GM23338 (cell line): ENCODE measurements at regions not wholly inside any gene's neighbourhood (a gene's known extent, or its start where the extent isn't known, plus 50 kb on each side); places are given as distances from the start of the nearest gene placed in this dataset.

ENCODE experiments used
- ATAC-seq: fragments of 200-7000 bp; cut with Tn5 transposase; 3 replicates; pipeline ENCODE4 v1.9.1; 2020
- DNase-seq: peaks from one replicate; pipeline ENCODE4 v3.0.0-alpha.2; 2015; ENCODE audit warnings: low spot score
- H2AFZ ChIP-seq: fragments of 200-600 bp; sonication (generic); 2 replicates; pipeline ENCODE4 v1.8.0; 2016; ENCODE audit warnings: antibody characterized with exemption, mild to moderate bottlenecking, moderate library complexity
- H3F3A ChIP-seq: fragments of 200-600 bp; sonication (generic); replicated peaks from 2 replicates; pipeline ENCODE4 v1.8.0; 2017; ENCODE audit warnings: antibody characterized with exemption, mixed run types, low read depth
- H3K27ac ChIP-seq: fragments of 200-600 bp; sonication (generic); 2 replicates; pipeline ENCODE4 v1.6.1; 2016; ENCODE audit warnings: low read depth
- H3K27me3 ChIP-seq: fragments of 200-600 bp; sonication (generic); 2 replicates; pipeline ENCODE4 v1.8.0; 2016; ENCODE audit warnings: mild to moderate bottlenecking, mixed run types, moderate library complexity; ENCODE audit not compliant: insufficient read depth
- H3K36me3 ChIP-seq: fragments of 200-600 bp; sonication (generic); 2 replicates; pipeline ENCODE4 v1.8.0; 2016; ENCODE audit warnings: mild to moderate bottlenecking; ENCODE audit not compliant: insufficient read depth
- H3K4me1 ChIP-seq: fragments of 200-600 bp; sonication (generic); 2 replicates; pipeline ENCODE4 v1.8.0; 2016; ENCODE audit warnings: mild to moderate bottlenecking, moderate library complexity; ENCODE audit not compliant: insufficient read depth
- H3K4me2 ChIP-seq: fragments of 200-600 bp; sonication (generic); 2 replicates; pipeline ENCODE4 v1.7.1; 2017; ENCODE audit warnings: mixed run types
- H3K4me3 ChIP-seq: fragments of 200-600 bp; sonication (generic); 2 replicates; pipeline ENCODE4 v1.6.1; 2016; ENCODE audit warnings: mixed run types
- H3K79me2 ChIP-seq: fragments of 200-600 bp; sonication (generic); replicated peaks from 2 replicates; pipeline ENCODE4 v1.8.0; 2017; ENCODE audit warnings: mild to moderate bottlenecking; ENCODE audit not compliant: insufficient read depth
- H3K9me2 ChIP-seq: fragments of 200-600 bp; sonication (generic); 2 replicates; pipeline ENCODE4 v1.8.0; 2017; ENCODE audit not compliant: insufficient read depth
- H4K20me1 ChIP-seq: fragments of 200-600 bp; sonication (generic); replicated peaks from 2 replicates; pipeline ENCODE4 v1.8.0; 2017; ENCODE audit warnings: mild to moderate bottlenecking; ENCODE audit not compliant: insufficient read depth
- H3K27ac Mint-ChIP-seq: 2 replicates; pipeline ENCODE4 v1.8.0; 2020; ENCODE audit warnings: inconsistent platforms, mild to moderate bottlenecking, moderate library complexity, mixed read lengths
- H3K27me3 Mint-ChIP-seq: 3 replicates; pipeline ENCODE4 v1.8.0; 2022; ENCODE audit warnings: low read depth, mild to moderate bottlenecking, moderate library complexity, mixed read lengths, inconsistent platforms; ENCODE audit not compliant: insufficient read depth, poor library complexity
- H3K36me3 Mint-ChIP-seq: 3 replicates; pipeline ENCODE4 v1.8.0; 2021; ENCODE audit warnings: low read depth, mild to moderate bottlenecking, inconsistent platforms, moderate library complexity, mixed read lengths
- H3K4me1 Mint-ChIP-seq: 3 replicates; pipeline ENCODE4 v1.8.0; 2020; ENCODE audit warnings: mild to moderate bottlenecking, inconsistent platforms, mixed read lengths
- H3K4me3 Mint-ChIP-seq: 3 replicates; pipeline ENCODE4 v1.8.0; 2021; ENCODE audit warnings: moderate library complexity, mild to moderate bottlenecking, inconsistent platforms, mixed read lengths
- H3K9me3 Mint-ChIP-seq: 3 replicates; pipeline ENCODE4 v1.8.0; 2020; ENCODE audit warnings: moderate library complexity, mild to moderate bottlenecking, inconsistent platforms, mixed read lengths
- CREB1 ChIP-seq: fragments of 250-450 bp; sonication (Bioruptor Pico); IDR thresholded peaks from 2 replicates; pipeline ENCODE4 v1.5.0; 2020; ENCODE audit warnings: low read depth, mild to moderate bottlenecking, moderate library complexity
- EZH2 ChIP-seq: fragments of 200-600 bp; sonication (generic); IDR thresholded peaks from one replicate; pipeline ENCODE4 v1.8.0; 2017; ENCODE audit warnings: antibody characterized with exemption, mild to moderate bottlenecking, low read depth; ENCODE audit not compliant: unreplicated experiment
- EZH2phosphoT487 ChIP-seq: fragments of 200-600 bp; sonication (generic); IDR thresholded peaks from one replicate; pipeline ENCODE4 v1.8.1; 2018; ENCODE audit warnings: antibody characterized with exemption; ENCODE audit not compliant: unreplicated experiment
- JUNB ChIP-seq: IDR thresholded peaks from one replicate; pipeline ENCODE4 v1.6.1; 2016; ENCODE audit warnings: antibody characterized with exemption; ENCODE audit not compliant: unreplicated experiment
- NANOG ChIP-seq: IDR thresholded peaks from 2 replicates; pipeline ENCODE4 v1.6.1; 2016; ENCODE audit warnings: antibody characterized with exemption, borderline replicate concordance
- POLR2AphosphoS5 ChIP-seq: IDR thresholded peaks from 2 replicates; pipeline ENCODE4 v1.6.1; 2016; ENCODE audit warnings: antibody characterized with exemption, low read depth
- STAT1 ChIP-seq: IDR thresholded peaks from one replicate; pipeline ENCODE4 v1.6.1; 2016; ENCODE audit warnings: antibody characterized with exemption; ENCODE audit not compliant: unreplicated experiment
- ZNF114 ChIP-seq: fragments of 250-450 bp; sonication (Bioruptor Pico); IDR thresholded peaks from 2 replicates; pipeline ENCODE4 v1.5.0; 2020; ENCODE audit warnings: mild to moderate bottlenecking, moderate library complexity
- ZNF331 ChIP-seq: fragments of 250-450 bp; sonication (Bioruptor Pico); IDR thresholded peaks from 2 replicates; pipeline ENCODE4 v1.5.0; 2020; ENCODE audit warnings: low read depth, mild to moderate bottlenecking, moderate library complexity
- ZNF462 ChIP-seq: fragments of 250-450 bp; sonication (Bioruptor Pico); IDR thresholded peaks from 2 replicates; pipeline ENCODE4 v1.5.0; 2020; ENCODE audit warnings: mild to moderate bottlenecking, moderate library complexity
- TF ChIP-seq, protein P1 (sequence below), 2 experiments: fragments of 200-600 bp in 1 of 2; sonication (generic) in 1 of 2; conservative IDR thresholded peaks; 2 replicates each; pipeline versions ENCODE4 v1.5.1 to v1.6.1; 2016 to 2017; ENCODE audit warnings: antibody characterized with exemption in 2 of 2, low read depth in 2 of 2, mild to moderate bottlenecking in 2 of 2, moderate library complexity in 1 of 2
- TF ChIP-seq, protein P2 (sequence below): IDR thresholded peaks from one replicate; pipeline ENCODE4 v1.6.1; 2018; ENCODE audit warnings: antibody characterized with exemption; ENCODE audit not compliant: unreplicated experiment
- TF ChIP-seq, protein P3 (sequence below): IDR thresholded peaks from 2 replicates; pipeline ENCODE4 v1.6.1; 2016; ENCODE audit warnings: antibody characterized with exemption

GRCh38 chr11:80519596-80520506 lies 1079.0 kb upstream of the TENM4 start:
- no peaks in the 10 kb centered on the region for H3K79me2 ChIP-seq
- no peak overlapping the region for H3K4me3 Mint-ChIP-seq
- no peaks in the 10 kb centered on the region for H3K36me3 Mint-ChIP-seq
- TF ChIP-seq, protein P1, sequence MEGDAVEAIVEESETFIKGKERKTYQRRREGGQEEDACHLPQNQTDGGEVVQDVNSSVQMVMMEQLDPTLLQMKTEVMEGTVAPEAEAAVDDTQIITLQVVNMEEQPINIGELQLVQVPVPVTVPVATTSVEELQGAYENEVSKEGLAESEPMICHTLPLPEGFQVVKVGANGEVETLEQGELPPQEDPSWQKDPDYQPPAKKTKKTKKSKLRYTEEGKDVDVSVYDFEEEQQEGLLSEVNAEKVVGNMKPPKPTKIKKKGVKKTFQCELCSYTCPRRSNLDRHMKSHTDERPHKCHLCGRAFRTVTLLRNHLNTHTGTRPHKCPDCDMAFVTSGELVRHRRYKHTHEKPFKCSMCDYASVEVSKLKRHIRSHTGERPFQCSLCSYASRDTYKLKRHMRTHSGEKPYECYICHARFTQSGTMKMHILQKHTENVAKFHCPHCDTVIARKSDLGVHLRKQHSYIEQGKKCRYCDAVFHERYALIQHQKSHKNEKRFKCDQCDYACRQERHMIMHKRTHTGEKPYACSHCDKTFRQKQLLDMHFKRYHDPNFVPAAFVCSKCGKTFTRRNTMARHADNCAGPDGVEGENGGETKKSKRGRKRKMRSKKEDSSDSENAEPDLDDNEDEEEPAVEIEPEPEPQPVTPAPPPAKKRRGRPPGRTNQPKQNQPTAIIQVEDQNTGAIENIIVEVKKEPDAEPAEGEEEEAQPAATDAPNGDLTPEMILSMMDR (conservative IDR thresholded peaks at IDR 0.05; ENCODE audit: low read depth in 2 of 2): no peak
- TF ChIP-seq EZH2phosphoT487 (no peak), STAT1 (no peak), NANOG (no peak), EZH2 (no peak), ZNF331 (no peak), CREB1 (CRISPR knock-in tag) (no peak), ZNF462 (no peak), ZNF114 (CRISPR knock-in tag) (no peak), POLR2AphosphoS5 (no peak), JUNB (no peak)
- TF ChIP-seq, protein P2, sequence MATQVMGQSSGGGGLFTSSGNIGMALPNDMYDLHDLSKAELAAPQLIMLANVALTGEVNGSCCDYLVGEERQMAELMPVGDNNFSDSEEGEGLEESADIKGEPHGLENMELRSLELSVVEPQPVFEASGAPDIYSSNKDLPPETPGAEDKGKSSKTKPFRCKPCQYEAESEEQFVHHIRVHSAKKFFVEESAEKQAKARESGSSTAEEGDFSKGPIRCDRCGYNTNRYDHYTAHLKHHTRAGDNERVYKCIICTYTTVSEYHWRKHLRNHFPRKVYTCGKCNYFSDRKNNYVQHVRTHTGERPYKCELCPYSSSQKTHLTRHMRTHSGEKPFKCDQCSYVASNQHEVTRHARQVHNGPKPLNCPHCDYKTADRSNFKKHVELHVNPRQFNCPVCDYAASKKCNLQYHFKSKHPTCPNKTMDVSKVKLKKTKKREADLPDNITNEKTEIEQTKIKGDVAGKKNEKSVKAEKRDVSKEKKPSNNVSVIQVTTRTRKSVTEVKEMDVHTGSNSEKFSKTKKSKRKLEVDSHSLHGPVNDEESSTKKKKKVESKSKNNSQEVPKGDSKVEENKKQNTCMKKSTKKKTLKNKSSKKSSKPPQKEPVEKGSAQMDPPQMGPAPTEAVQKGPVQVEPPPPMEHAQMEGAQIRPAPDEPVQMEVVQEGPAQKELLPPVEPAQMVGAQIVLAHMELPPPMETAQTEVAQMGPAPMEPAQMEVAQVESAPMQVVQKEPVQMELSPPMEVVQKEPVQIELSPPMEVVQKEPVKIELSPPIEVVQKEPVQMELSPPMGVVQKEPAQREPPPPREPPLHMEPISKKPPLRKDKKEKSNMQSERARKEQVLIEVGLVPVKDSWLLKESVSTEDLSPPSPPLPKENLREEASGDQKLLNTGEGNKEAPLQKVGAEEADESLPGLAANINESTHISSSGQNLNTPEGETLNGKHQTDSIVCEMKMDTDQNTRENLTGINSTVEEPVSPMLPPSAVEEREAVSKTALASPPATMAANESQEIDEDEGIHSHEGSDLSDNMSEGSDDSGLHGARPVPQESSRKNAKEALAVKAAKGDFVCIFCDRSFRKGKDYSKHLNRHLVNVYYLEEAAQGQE: no peak
- TF ChIP-seq, protein P3, sequence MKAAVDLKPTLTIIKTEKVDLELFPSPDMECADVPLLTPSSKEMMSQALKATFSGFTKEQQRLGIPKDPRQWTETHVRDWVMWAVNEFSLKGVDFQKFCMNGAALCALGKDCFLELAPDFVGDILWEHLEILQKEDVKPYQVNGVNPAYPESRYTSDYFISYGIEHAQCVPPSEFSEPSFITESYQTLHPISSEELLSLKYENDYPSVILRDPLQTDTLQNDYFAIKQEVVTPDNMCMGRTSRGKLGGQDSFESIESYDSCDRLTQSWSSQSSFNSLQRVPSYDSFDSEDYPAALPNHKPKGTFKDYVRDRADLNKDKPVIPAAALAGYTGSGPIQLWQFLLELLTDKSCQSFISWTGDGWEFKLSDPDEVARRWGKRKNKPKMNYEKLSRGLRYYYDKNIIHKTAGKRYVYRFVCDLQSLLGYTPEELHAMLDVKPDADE: no peak
- H3K4me1 ChIP-seq: no peaks in the 10 kb centered on the region
- H4K20me1 ChIP-seq: no peaks in the 10 kb centered on the region
- H3F3A ChIP-seq: no peaks in the 10 kb centered on the region
- H3K27ac ChIP-seq: no peak overlapping the region
- ATAC-seq (no peak), DNase-seq (no peak)
- H3K4me2 ChIP-seq: no peak overlapping the region
- no peaks in the 10 kb centered on the region; the same call in 2 of the 3 replicates for H3K9me3 Mint-ChIP-seq
- no peaks in the 10 kb centered on the region for H3K9me2 ChIP-seq
- H3K36me3 ChIP-seq: no peaks in the 10 kb centered on the region
- no peak overlapping the region for H3K4me3 ChIP-seq
- H3K27me3 Mint-ChIP-seq: no peaks in the 10 kb centered on the region
- no peaks in the 10 kb centered on the region for H3K27me3 ChIP-seq
- H3K27ac Mint-ChIP-seq: no peak overlapping the region
- H2AFZ ChIP-seq: no peak overlapping the region
- no peaks in the 10 kb centered on the region for H3K4me1 Mint-ChIP-seq
